Skeletal muscle satellite cell (primary cell): ENCODE measurements at regions not wholly inside any gene's neighbourhood (a gene's known extent, or its start where the extent isn't known, plus 50 kb on each side); places are given as distances from the start of the nearest gene placed in this dataset.

Experiments
- H3K27me3 ChIP-seq: 2 replicates; pipeline ENCODE4 v1.7.0; 2013; ENCODE audit warnings: low read length; ENCODE audit not compliant: control insufficient read depth, insufficient read depth
- H3K36me3 ChIP-seq: 2 replicates; pipeline ENCODE4 v1.7.0; 2013; ENCODE audit warnings: mild to moderate bottlenecking, control low read depth, low read length; ENCODE audit not compliant: insufficient read depth
- H3K4me1 ChIP-seq: 2 replicates; pipeline ENCODE4 v1.7.0; 2013; ENCODE audit warnings: low read length; ENCODE audit not compliant: control insufficient read depth, insufficient read depth
- H3K4me2 ChIP-seq: 2 replicates; pipeline ENCODE4 v1.7.0; 2013; ENCODE audit warnings: mild to moderate bottlenecking, low read length
- H3K4me3 ChIP-seq: 2 replicates; pipeline ENCODE4 v1.7.0; 2013; ENCODE audit warnings: low read length
- H3K9ac ChIP-seq: 2 replicates; pipeline ENCODE4 v1.7.0; 2013; ENCODE audit warnings: mild to moderate bottlenecking, low read depth, low read length, moderate library complexity
- H3K9me3 ChIP-seq: replicated peaks from 2 replicates; pipeline ENCODE4 v1.7.0; 2013; ENCODE audit warnings: mild to moderate bottlenecking, control low read depth, low read length

GRCh38 chr13:47548294-47548840 lies 452.7 kb downstream of the SUCLA2 start:
- H3K27me3 ChIP-seq: no peaks in the 10 kb centered on the region
- no peaks in the 10 kb centered on the region for H3K9me3 ChIP-seq
- H3K4me3 ChIP-seq: no peak overlapping the region
- H3K4me1 ChIP-seq: no peaks in the 10 kb centered on the region
- no peak overlapping the region for H3K9ac ChIP-seq
- no peaks in the 10 kb centered on the region for H3K36me3 ChIP-seq
- no peak overlapping the region for H3K4me2 ChIP-seq

DNA sequence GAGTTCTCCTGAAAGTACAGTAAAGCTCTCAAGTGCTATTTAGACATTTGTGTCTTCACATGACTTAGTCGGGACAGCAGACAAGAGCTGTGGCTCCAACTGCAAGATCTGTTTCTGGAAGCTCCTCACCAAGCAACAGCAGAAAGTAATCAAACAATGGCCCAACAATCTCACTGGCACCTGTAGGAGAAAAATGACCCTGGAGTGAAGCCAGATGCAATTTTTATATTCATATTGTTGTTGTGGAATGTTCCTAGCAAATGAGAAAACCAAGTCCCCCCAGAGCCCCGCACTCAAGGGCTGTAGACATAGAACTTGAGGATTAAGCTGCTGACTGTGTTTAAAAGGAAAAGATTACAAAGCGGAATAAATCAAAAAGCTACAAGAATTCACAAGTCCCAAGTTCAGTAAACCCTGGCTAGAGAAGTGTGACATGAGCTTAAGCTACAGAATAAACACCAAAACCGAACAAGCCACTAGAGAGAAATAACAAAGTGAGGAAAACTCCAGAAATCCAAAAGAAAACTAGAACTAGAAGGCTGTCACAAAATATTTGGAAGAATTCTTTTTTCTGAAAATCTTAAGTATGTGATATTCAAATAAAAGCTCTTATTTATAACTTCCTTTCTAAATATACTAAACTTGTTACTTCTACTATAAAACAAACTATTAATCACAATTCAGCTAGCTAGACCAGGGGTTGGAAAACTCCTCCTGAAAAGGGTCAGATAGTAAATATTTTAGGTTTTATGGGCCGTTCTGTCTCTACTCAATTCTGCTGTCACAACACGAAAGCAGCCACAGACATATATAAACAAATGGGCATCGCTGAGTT lies 454.5 kb downstream of the SUCLA2 start:
- Histone ChIP-seq H3K27me3 (no peaks in the 10 kb centered on the region), H3K4me2 (no peak overlapping the region), H3K4me1 (no peaks in the 10 kb centered on the region), H3K9ac (no peak overlapping the region), H3K9me3 (no peaks in the 10 kb centered on the region), H3K36me3 (no peaks in the 10 kb centered on the region), H3K4me3 (no peak overlapping the region)

DNA sequence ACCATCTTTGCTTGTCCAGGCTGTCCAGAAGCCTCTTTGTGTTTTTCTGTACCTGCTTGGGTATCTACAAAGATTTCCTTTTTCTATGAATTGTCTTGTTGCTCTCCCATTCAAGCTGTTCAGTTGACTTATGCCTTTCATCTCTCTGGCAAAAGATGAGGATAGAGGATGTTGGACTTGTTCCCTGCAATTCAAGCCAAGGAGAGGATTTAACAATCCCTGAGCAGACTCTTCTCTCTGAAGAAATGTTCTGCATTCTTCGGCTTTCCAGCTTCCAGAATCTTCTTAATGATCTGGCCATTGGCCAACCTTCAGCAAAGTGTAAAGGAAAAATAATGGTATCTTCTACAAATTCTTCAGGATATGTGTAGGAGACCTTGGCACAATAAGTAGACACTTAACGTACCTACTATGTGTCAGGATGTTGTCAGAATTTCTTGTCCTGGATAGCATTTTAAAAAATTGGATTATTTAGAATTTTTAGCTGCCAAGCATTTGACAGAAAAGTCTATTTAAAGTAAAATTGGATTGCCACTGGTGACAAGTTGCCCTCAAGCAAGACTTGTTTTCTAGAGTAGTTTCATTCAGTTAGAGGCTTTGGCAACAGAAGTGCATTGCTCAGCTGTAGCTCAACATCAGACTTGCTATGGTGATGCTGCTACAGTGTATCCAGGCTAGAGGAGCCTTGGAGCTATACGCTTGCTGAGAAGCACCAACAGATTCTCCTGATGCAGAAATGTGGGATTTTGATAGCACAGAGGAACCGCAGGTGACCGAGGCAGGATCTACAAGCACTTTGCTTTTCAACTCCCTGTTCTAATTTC lies 455.7 kb downstream of the SUCLA2 start:
- Histone ChIP-seq H3K4me1 (no peaks in the 10 kb centered on the region), H3K4me2 (no peak overlapping the region), H3K4me3 (no peak overlapping the region), H3K27me3 (no peaks in the 10 kb centered on the region), H3K36me3 (no peaks in the 10 kb centered on the region), H3K9me3 (no peaks in the 10 kb centered on the region), H3K9ac (no peak overlapping the region)

GRCh38 chr13:47539317-47539716 lies 461.8 kb downstream of the SUCLA2 start:
- Histone ChIP-seq H3K27me3 (no peaks in the 10 kb centered on the region), H3K9ac (no peak overlapping the region), H3K36me3 (no peaks in the 10 kb centered on the region), H3K4me3 (no peak overlapping the region), H3K4me1 (no peaks in the 10 kb centered on the region), H3K4me2 (no peak overlapping the region), H3K9me3 (no peaks in the 10 kb centered on the region)

- no peak overlapping the region for H3K9ac ChIP-seq
- H3K4me1 ChIP-seq: no peaks in the 10 kb centered on the region
These were observed 477.3 kb downstream of the SUCLA2 start for GRCh38 chr13:47523771-47524170.

DNA sequence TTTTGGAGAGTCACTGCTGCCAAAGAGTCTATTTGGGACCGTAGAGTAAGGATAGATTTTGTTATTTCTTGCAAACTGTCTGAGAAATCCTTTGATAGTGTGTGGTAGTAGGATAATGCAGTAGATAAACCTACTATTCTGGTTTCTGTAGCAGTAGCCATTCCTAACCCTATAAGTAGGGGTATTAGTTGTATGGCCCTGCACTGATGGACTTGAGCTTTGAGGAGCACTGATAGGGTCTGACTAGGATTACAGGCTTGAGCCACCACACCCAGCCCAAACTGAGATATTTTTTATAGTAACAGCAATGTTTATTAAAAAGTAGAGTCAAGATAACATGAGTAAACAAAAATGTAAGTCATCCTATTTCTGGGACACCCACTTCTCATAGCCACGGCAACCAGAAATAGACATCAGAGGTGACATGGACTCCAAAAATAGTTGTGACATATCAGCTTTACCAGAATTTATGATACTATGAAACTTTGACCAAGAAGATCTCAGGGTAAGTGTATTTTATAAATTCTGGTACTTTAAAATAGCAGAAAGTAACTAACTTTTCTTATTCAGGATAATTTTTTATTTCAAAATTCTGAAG lies 479.1 kb downstream of the SUCLA2 start:
- no peak overlapping the region for H3K9ac ChIP-seq

More at GRCh38 chr13:47523771-47524170, 477.3 kb downstream of the SUCLA2 start:
- Histone ChIP-seq H3K4me3 (no peak overlapping the region), H3K27me3 (no peaks in the 10 kb centered on the region), H3K9me3 (no peaks in the 10 kb centered on the region), H3K36me3 (no peaks in the 10 kb centered on the region), H3K4me2 (no peak overlapping the region)

GRCh38 chr13:47519626-47520025 lies 481.4 kb downstream of the SUCLA2 start:
- no peaks in the 10 kb centered on the region for H3K36me3 ChIP-seq
- no peak overlapping the region for H3K4me2 ChIP-seq
- no peak overlapping the region for H3K4me3 ChIP-seq
- no peaks in the 10 kb centered on the region for H3K9me3 ChIP-seq
- H3K27me3 ChIP-seq: no peaks in the 10 kb centered on the region
- H3K4me1 ChIP-seq: no peaks in the 10 kb centered on the region
- no peak overlapping the region for H3K9ac ChIP-seq

More for the DNA sequence above, 479.1 kb downstream of the SUCLA2 start:
- no peaks in the 10 kb centered on the region for H3K4me1 ChIP-seq
- no peak overlapping the region for H3K4me3 ChIP-seq
- no peak overlapping the region for H3K4me2 ChIP-seq
- H3K36me3 ChIP-seq: no peaks in the 10 kb centered on the region
- H3K9me3 ChIP-seq: no peaks in the 10 kb centered on the region
- H3K27me3 ChIP-seq: no peaks in the 10 kb centered on the region

DNA sequence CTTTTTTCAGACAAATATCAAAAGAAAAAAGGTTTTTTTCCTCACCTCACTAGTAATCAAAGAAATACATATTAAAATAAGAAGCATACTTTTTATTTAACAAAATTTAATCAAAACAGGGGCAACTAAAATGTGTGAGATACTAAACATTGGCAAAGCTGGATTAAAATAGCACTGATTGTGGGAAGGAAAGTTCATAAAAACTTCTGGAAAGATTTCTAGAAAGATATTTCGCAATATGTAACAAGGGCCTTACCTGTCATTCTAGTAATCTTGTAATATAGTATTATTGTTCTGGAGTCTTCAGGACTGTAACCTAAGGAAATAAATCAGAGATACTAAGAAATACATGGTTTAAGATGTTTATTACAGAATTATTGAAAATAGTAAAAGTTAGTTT lies 482.5 kb downstream of the SUCLA2 start:
- no peaks in the 10 kb centered on the region for H3K9me3 ChIP-seq
- no peaks in the 10 kb centered on the region for H3K36me3 ChIP-seq

DNA sequence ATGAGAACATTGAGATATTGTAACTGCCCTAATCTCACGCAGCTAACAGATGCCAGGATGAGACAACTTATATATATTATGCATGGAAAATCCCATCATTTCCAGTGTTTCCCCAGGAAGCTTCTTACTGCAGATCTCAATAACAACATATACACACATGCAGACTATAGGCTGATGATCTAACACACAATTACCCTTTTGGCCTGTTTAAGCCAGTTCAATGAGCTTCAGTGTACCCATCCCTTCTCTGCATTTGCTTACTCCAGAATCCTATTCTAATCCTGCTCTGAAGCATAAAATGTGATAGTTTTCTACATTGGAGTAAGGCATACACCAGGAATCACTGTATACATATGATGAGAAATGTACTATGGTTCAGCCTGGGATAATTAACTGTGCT lies 489.4 kb downstream of the SUCLA2 start:
- H3K9ac ChIP-seq: no peak overlapping the region
- H3K4me1 ChIP-seq: no peaks in the 10 kb centered on the region
- H3K9me3 ChIP-seq: no peaks in the 10 kb centered on the region
- no peak overlapping the region for H3K4me3 ChIP-seq
- H3K36me3 ChIP-seq: no peaks in the 10 kb centered on the region
- H3K27me3 ChIP-seq: no peaks in the 10 kb centered on the region
- H3K4me2 ChIP-seq: no peak overlapping the region

More for the DNA sequence above, 482.5 kb downstream of the SUCLA2 start:
- Histone ChIP-seq H3K4me2 (no peak overlapping the region), H3K4me3 (no peak overlapping the region), H3K4me1 (no peaks in the 10 kb centered on the region), H3K27me3 (no peaks in the 10 kb centered on the region), H3K9ac (no peak overlapping the region)

GRCh38 chr13:47508527-47509228 lies 492.4 kb downstream of the SUCLA2 start:
- Histone ChIP-seq H3K27me3 (no peaks in the 10 kb centered on the region), H3K4me1 (no peaks in the 10 kb centered on the region), H3K9ac (no peak overlapping the region), H3K36me3 (no peaks in the 10 kb centered on the region), H3K9me3 (no peaks in the 10 kb centered on the region), H3K4me3 (no peak overlapping the region), H3K4me2 (no peak overlapping the region)

- Histone ChIP-seq H3K4me3 (no peak overlapping the region), H3K9ac (no peak overlapping the region), H3K4me1 (peaks cover 22% of the 10 kb centered on the region), H3K27me3 (no peaks in the 10 kb centered on the region), H3K36me3 (no peaks in the 10 kb centered on the region), H3K4me2 (no peak overlapping the region), H3K9me3 (no peaks in the 10 kb centered on the region)
These were observed 497.6 kb downstream of the SUCLA2 start for GRCh38 chr13:47503475-47503874.
